CD4-positive, alpha-beta memory T cell (primary cell): ENCODE measurements at regions not wholly inside any gene's neighbourhood (a gene's known extent, or its start where the extent isn't known, plus 50 kb on each side); places are given as distances from the start of the nearest gene placed in this dataset.
A peak's percentile ranks its signal among the peaks of the same experiment; 100 is the strongest.
"Not testable (repeated sequence)": the region's sequence is repeated elsewhere in the genome, so short reads cannot be mapped to it uniquely, and the experiment has no call there.

Source experiments
- CTCF ChIA-PET: fragments of 350-600 bp; sonication (Branson Sonifier 250); formaldehyde crosslinking; loops from one replicate; lab custom pipeline; 2021; ENCODE audit warnings: inconsistent platforms; ENCODE audit not compliant: partially characterized antibody; lab: Charles Lee
- POLR2A ChIA-PET: fragments of 350-600 bp; sonication (Branson Sonifier 250); formaldehyde crosslinking; loops from one replicate; lab custom pipeline; 2021; ENCODE audit not compliant: partially characterized antibody; lab: Charles Lee
- DNase-seq, 5 donors: peaks; one replicate each; pipeline versions ENCODE4 v3.0.0 to v3.0.0-alpha.2; 2020 to 2022; ENCODE audit warnings: mixed read lengths in 1 of 5
- H3K27ac ChIP-seq: one replicate; pipeline ENCODE4 v1.7.0; 2013; ENCODE audit warnings: low read depth, low read length
- H3K27me3 ChIP-seq: 2 replicates; pipeline ENCODE4 v1.7.0; 2013; ENCODE audit warnings: mild to moderate bottlenecking, low read length, moderate library complexity; ENCODE audit not compliant: insufficient read depth
- H3K36me3 ChIP-seq: 2 replicates; pipeline ENCODE4 v1.7.0; 2013; ENCODE audit warnings: mild to moderate bottlenecking, low read length, moderate library complexity; ENCODE audit not compliant: insufficient read depth
- H3K4me1 ChIP-seq: 2 replicates; pipeline ENCODE4 v1.7.0; 2013; ENCODE audit warnings: mild to moderate bottlenecking, low read length, moderate library complexity; ENCODE audit not compliant: insufficient read depth
- H3K4me3 ChIP-seq, 2 donors: one replicate each; pipeline ENCODE4 v1.7.0; 2013; ENCODE audit warnings: low read length in 2 of 2, mild to moderate bottlenecking in 1 of 2
- H3K9me3 ChIP-seq, 2 donors: one replicate each; pipeline ENCODE4 v1.7.0; 2013; ENCODE audit warnings: low read length in 2 of 2, control low read depth in 1 of 2; ENCODE audit not compliant: control insufficient read depth in 1 of 2
- H3K27ac Mint-ChIP-seq, 7 donors: one replicate each; pipeline ENCODE4 v1.8.0; 2020 to 2021; ENCODE audit warnings: mixed read lengths in 7 of 7, mild to moderate bottlenecking in 6 of 7, inconsistent platforms in 3 of 7, moderate library complexity in 3 of 7
- H3K27me3 Mint-ChIP-seq, 2 donors: one replicate each; pipeline ENCODE4 v1.8.0; 2020 to 2021; ENCODE audit warnings: mixed read lengths in 2 of 2
- H3K36me3 Mint-ChIP-seq, 2 donors: one replicate each; pipeline ENCODE4 v1.8.0; 2020 to 2021; ENCODE audit warnings: mixed read lengths in 2 of 2, inconsistent platforms in 1 of 2, mild to moderate bottlenecking in 1 of 2
- H3K4me1 Mint-ChIP-seq, 4 donors: one replicate each; pipeline ENCODE4 v1.8.0; 2020 to 2021; ENCODE audit warnings: mixed read lengths in 4 of 4, mild to moderate bottlenecking in 1 of 4
- H3K4me3 Mint-ChIP-seq, 8 donors: one replicate each; pipeline ENCODE4 v1.8.0; 2020 to 2021; ENCODE audit warnings: mixed read lengths in 8 of 8, mild to moderate bottlenecking in 7 of 8, moderate library complexity in 6 of 8, inconsistent platforms in 3 of 8
- H3K9me3 Mint-ChIP-seq, 8 donors: one replicate each; pipeline ENCODE4 v1.8.0; 2020 to 2021; ENCODE audit warnings: mixed read lengths in 8 of 8, mild to moderate bottlenecking in 5 of 8, inconsistent platforms in 3 of 8, moderate library complexity in 1 of 8
- intact Hi-C: fragments of 100-400 bp; cut with micrococcal nuclease; formaldehyde crosslinking; loops from one replicate; pipeline ENCODE4 v1.15.1; 2023

- peak overlapping the region in 1 of 2 donors; percentile 11 for H3K4me3 ChIP-seq
- no peaks in the 10 kb centered on the region for H3K9me3 ChIP-seq
- peak overlapping the region; percentile 5 to 95 (median 74) for H3K27ac Mint-ChIP-seq
- DNase-seq, result peak in 3 of 5 donors; percentile 6 to 13 (median 7)
- peaks cover 5 to 21% (median 18%) of the 10 kb centered on the region in 8 donors for H3K9me3 Mint-ChIP-seq
- POLR2A ChIA-PET, result no interaction called here
- H3K36me3 Mint-ChIP-seq, result peaks cover 6 to 10% of the 10 kb centered on the region in 2 donors
- peak overlapping the region; percentile 31 for H3K27ac ChIP-seq
- intact Hi-C loops, result no loop called here
- H3K4me1 Mint-ChIP-seq, result peaks cover 16 to 21% (median 18%) of the 10 kb centered on the region in 4 donors
- no peaks in the 10 kb centered on the region for H3K36me3 ChIP-seq
- H3K4me1 ChIP-seq, result peaks cover 15% of the 10 kb centered on the region
- CTCF ChIA-PET, result interaction anchor here (1.0 to 1.7 kb wide), 2 partner anchors 12 to 17 kb away, joined by 4 read pairs; no protein-coding TSS in a partner anchor
- H3K4me3 Mint-ChIP-seq, result peak overlapping the region; percentile 53 to 86 (median 74)
- H3K27me3 Mint-ChIP-seq, result no peaks in the 10 kb centered on the region
- H3K27me3 ChIP-seq, result no peaks in the 10 kb centered on the region
These were observed 132.7 kb upstream of the XPO1 start for GRCh38 chr2:61670591-61671501.

DNA sequence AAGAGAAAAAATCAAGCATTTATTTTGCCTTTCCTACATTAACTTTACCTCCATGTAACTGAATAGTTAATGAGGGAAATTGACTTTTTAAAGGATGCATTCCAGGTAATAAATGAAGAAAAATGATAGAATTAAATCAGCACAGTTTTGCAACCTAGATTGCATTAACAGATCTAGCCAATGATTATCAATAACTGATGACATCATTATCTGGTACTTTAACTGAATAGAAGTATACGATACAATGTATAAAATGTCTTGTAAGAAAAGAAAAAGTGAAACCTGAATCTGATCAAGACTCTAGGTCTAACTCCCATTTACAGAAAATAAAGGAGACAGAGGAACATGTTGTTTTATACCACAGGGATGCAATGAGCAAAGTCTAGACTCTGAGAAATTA is 126.0 kb upstream of the XPO1 start:
- intact Hi-C loops, result no loop called here
- Mint-ChIP-seq H3K9me3 (peaks cover 0 to 1% (median 0%) of the 10 kb centered on the region in 8 donors), H3K4me1 (peaks cover 0 to 10% (median 7%) of the 10 kb centered on the region in 4 donors), H3K27ac (peak overlapping the region in 1 of 7 donors; percentile 52), H3K36me3 (no peaks in the 10 kb centered on the region), H3K4me3 (no peak overlapping the region), H3K27me3 (no peaks in the 10 kb centered on the region)
- Histone ChIP-seq H3K36me3 (no peaks in the 10 kb centered on the region), H3K9me3 (no peaks in the 10 kb centered on the region), H3K4me1 (peaks cover 6% of the 10 kb centered on the region), H3K4me3 (no peak overlapping the region), H3K27me3 (no peaks in the 10 kb centered on the region), H3K27ac (no peak overlapping the region)
- ChIA-PET POLR2A (no interaction called here), CTCF (no interaction called here)
- DNase-seq, result no peak

- POLR2A ChIA-PET, result no interaction called here
These were observed 124.8 kb upstream of the XPO1 start for GRCh38 chr2:61662990-61663389.

GRCh38 chr2:61660511-61661388 is 122.6 kb upstream of the XPO1 start:
- H3K27me3 Mint-ChIP-seq, result no peaks in the 10 kb centered on the region
- ChIA-PET CTCF (interaction anchor here (1.1 to 5.2 kb wide), 4 partner anchors 19 to 235 kb away, joined by 3 to 39 read pairs (median 4); no protein-coding TSS in a partner anchor), POLR2A (interaction anchor here (2.2 kb wide), 1 partner anchor 122 kb away, joined by 6 read pairs; the partner anchor contains the start of gene XPO1)
- no peaks in the 10 kb centered on the region for H3K9me3 ChIP-seq
- no peaks in the 10 kb centered on the region for H3K27me3 ChIP-seq
- no peak overlapping the region for H3K4me3 Mint-ChIP-seq
- no peak overlapping the region for H3K27ac ChIP-seq
- peaks cover 0 to 10% (median 7%) of the 10 kb centered on the region in 4 donors for H3K4me1 Mint-ChIP-seq
- H3K4me3 ChIP-seq, result no peak overlapping the region
- peaks cover 6% of the 10 kb centered on the region for H3K4me1 ChIP-seq
- H3K36me3 ChIP-seq, result no peaks in the 10 kb centered on the region
- H3K27ac Mint-ChIP-seq, result no peak overlapping the region
- H3K36me3 Mint-ChIP-seq, result no peaks in the 10 kb centered on the region
- DNase-seq, result no peak
- intact Hi-C loops, result no loop called here
- H3K9me3 Mint-ChIP-seq, result peaks cover 0 to 1% (median 0%) of the 10 kb centered on the region in 8 donors

More at GRCh38 chr2:61662990-61663389, 124.8 kb upstream of the XPO1 start:
- Mint-ChIP-seq H3K4me1 (peaks cover 0 to 10% (median 7%) of the 10 kb centered on the region in 4 donors), H3K9me3 (peaks cover 0 to 1% (median 0%) of the 10 kb centered on the region in 8 donors), H3K27me3 (no peaks in the 10 kb centered on the region), H3K27ac (peak overlapping the region in 4 of 7 donors; percentile 7 to 96 (median 39)), H3K4me3 (peak overlapping the region in 5 of 8 donors; percentile 7 to 58 (median 39)), H3K36me3 (no peaks in the 10 kb centered on the region)
- no peaks in the 10 kb centered on the region for H3K27me3 ChIP-seq
- no peak overlapping the region for H3K4me3 ChIP-seq
- H3K9me3 ChIP-seq, result no peaks in the 10 kb centered on the region
- CTCF ChIA-PET, result no interaction called here
- H3K4me1 ChIP-seq, result peaks cover 6% of the 10 kb centered on the region
- intact Hi-C loops, result no loop called here
- H3K27ac ChIP-seq, result no peak overlapping the region
- peak in 1 of 5 donors; percentile 9 for DNase-seq
- no peaks in the 10 kb centered on the region for H3K36me3 ChIP-seq

DNA sequence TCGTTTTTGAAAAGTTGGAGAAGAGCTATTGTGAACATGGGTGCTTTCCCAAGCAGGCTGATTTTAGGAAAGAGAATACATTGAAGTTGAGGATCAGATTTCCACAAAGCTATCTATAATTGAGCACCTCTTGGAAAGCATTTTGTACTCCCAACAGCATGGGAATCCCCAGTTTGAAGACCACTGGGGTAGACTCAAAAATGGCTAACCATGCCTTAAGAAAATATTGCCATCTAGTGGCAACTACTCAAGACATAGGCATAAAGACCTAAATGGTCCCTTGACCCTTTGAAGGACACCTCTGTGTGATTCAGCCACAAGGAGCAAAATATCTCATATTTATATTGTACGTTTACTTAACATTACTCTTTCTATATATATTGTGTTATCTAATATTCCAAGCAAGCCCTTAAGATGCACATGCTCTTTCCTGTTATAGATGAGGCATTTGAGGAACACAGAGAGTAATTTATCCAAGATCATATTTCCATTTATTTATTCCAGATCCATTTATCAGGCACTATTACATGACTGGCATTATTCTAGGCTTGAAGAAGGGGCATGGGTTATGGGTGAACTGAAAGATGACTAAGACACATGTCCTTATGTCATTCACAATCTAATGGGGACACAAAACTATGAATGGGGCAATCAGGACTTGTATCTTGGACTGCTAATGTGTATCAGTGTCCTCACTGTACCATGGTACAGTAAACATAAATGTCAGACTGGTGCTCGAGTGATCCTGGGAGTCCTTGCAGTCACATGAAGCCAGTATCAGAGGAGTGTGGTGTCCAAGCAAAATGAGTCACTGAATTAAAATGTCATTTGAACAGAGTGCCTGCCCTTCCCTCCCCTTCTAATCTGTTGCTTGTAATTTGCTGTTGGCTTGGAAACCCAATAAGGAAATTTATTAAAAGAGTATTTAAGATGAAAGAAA is 121.0 kb upstream of the XPO1 start:
- no peaks in the 10 kb centered on the region for H3K36me3 Mint-ChIP-seq
- Histone ChIP-seq H3K27me3 (no peaks in the 10 kb centered on the region), H3K4me3 (no peak overlapping the region), H3K9me3 (no peaks in the 10 kb centered on the region), H3K27ac (no peak overlapping the region), H3K4me1 (peaks cover 6% of the 10 kb centered on the region), H3K36me3 (no peaks in the 10 kb centered on the region)
- CTCF ChIA-PET, result interaction anchor here (0.5 to 5.2 kb wide), 10 partner anchors 12 to 523 kb away, joined by 3 to 39 read pairs (median 4); no protein-coding TSS in a partner anchor
- H3K9me3 Mint-ChIP-seq, result peaks cover 0 to 1% (median 0%) of the 10 kb centered on the region in 8 donors
- no peak overlapping the region for H3K27ac Mint-ChIP-seq
- H3K27me3 Mint-ChIP-seq, result no peaks in the 10 kb centered on the region
- POLR2A ChIA-PET, result interaction anchor here (2.2 kb wide), 1 partner anchor 120 kb away, joined by 6 read pairs; the partner anchor contains the start of gene XPO1
- DNase-seq, result peak in 1 of 5 donors; percentile 7
- intact Hi-C loops, result loop anchor here (1.0 to 10.0 kb wide), 2 partner anchors 233 to 524 kb away; no protein-coding TSS in a partner anchor
- H3K4me1 Mint-ChIP-seq, result peaks cover 0 to 7% (median 5%) of the 10 kb centered on the region in 4 donors
- no peak overlapping the region for H3K4me3 Mint-ChIP-seq

- H3K4me1 ChIP-seq, H3K27ac ChIP-seq, H3K9me3 ChIP-seq, DNase-seq, POLR2A ChIA-PET, CTCF ChIA-PET, H3K4me3 ChIP-seq, H3K27me3 Mint-ChIP-seq, H3K36me3 Mint-ChIP-seq, H3K27me3 ChIP-seq, H3K4me1 Mint-ChIP-seq, H3K4me3 Mint-ChIP-seq, H3K36me3 ChIP-seq: not testable (repeated sequence)
- peaks cover 0 to 25% (median 17%) of the 10 kb centered on the region in 8 donors for H3K9me3 Mint-ChIP-seq
- intact Hi-C loops, result loop anchor here (10.0 kb wide), 1 partner anchor 515 kb away; no protein-coding TSS in a partner anchor
- peak overlapping the region in 1 of 7 donors; percentile 64 for H3K27ac Mint-ChIP-seq
These were observed 111.8 kb upstream of the XPO1 start for GRCh38 chr2:61649946-61650345.
